IMR-90 (cell line): ENCODE measurements at regions not wholly inside any gene's neighbourhood (a gene's known extent, or its start where the extent isn't known, plus 50 kb on each side); places are given as distances from the start of the nearest gene placed in this dataset.

ENCODE experiments used
- ATAC-seq: fragments of 200-7000 bp; cut with Tn5 transposase; 2 replicates; pipeline ENCODE4 v1.9.1; 2020; ENCODE audit warnings: low read depth, mild to moderate bottlenecking, moderate library complexity
- BruUV-seq: library from RNA; stranded (reverse); fragments of 400-500 nt; replicated peaks from 2 replicates; lab custom pipeline; 2021; lab: Mats Ljungman, UMichigan
- CTCF ChIA-PET: fragments of 300-600 bp; formaldehyde crosslinking; extraction: SDS; loops from one replicate; lab custom pipeline; 2021; ENCODE audit warnings: antibody characterized with exemption; lab: Yijun Ruan, JAX
- POLR2A ChIA-PET: fragments of 300-600 bp; sonication (Branson Sonifier 250); formaldehyde crosslinking; loops from one replicate; lab custom pipeline; 2022; ENCODE audit warnings: antibody characterized with exemption; ENCODE audit not compliant: unreplicated experiment; lab: Charles Lee
- DNase-seq: peaks from one replicate; pipeline ENCODE4 v3.0.0; 2013
- H2AFZ ChIP-seq: replicated peaks from 2 replicates; pipeline ENCODE3; 2013; ENCODE audit warnings: low read length, mild to moderate bottlenecking; ENCODE audit not compliant: poor library complexity
- H2AK5ac ChIP-seq: 2 replicates; pipeline ENCODE4 v1.6.1; 2013; ENCODE audit warnings: low read depth, low read length, inconsistent platforms
- H2AK9ac ChIP-seq: replicated peaks from 2 replicates; pipeline ENCODE3; 2013; ENCODE audit warnings: mild to moderate bottlenecking, low read depth, low read length, moderate library complexity; ENCODE audit not compliant: poor library complexity
- H2BK120ac ChIP-seq: 2 replicates; pipeline ENCODE4 v1.6.1; 2013; ENCODE audit warnings: low read depth, low read length, inconsistent platforms
- H2BK15ac ChIP-seq: 3 replicates; pipeline ENCODE4 v1.6.1; 2013; ENCODE audit warnings: low read depth, low read length, inconsistent platforms
- H2BK20ac ChIP-seq: 2 replicates; pipeline ENCODE4 v1.6.1; 2013; ENCODE audit warnings: low read depth, mild to moderate bottlenecking, inconsistent platforms, low read length, moderate library complexity
- H2BK5ac ChIP-seq: 2 replicates; pipeline ENCODE4 v1.6.1; 2013; ENCODE audit warnings: mild to moderate bottlenecking, low read depth, low read length, inconsistent platforms; ENCODE audit not compliant: poor library complexity, severe bottlenecking
- H3K14ac ChIP-seq: replicated peaks from 2 replicates; pipeline ENCODE4 v1.6.1; 2013; ENCODE audit warnings: low read depth, low read length, inconsistent platforms
- H3K18ac ChIP-seq: 2 replicates; pipeline ENCODE4 v1.6.1; 2013; ENCODE audit warnings: low read depth, low read length, control low read depth
- H3K23ac ChIP-seq: 2 replicates; pipeline ENCODE4 v1.6.1; 2013; ENCODE audit warnings: low read depth, low read length, inconsistent platforms
- H3K27ac ChIP-seq: 2 replicates; pipeline ENCODE4 v1.5.1; 2013; ENCODE audit warnings: mild to moderate bottlenecking, control low read depth, low read length; ENCODE audit not compliant: insufficient read depth
- H3K27me3 ChIP-seq: 2 replicates; pipeline ENCODE4 v1.6.1; 2013; ENCODE audit warnings: low read length; ENCODE audit not compliant: control insufficient read depth, insufficient read depth
- H3K36me3 ChIP-seq: 2 replicates; pipeline ENCODE4 v1.6.1; 2013; ENCODE audit warnings: low read length, mixed read lengths; ENCODE audit not compliant: control insufficient read depth, insufficient read depth
- H3K4ac ChIP-seq: 2 replicates; pipeline ENCODE4 v1.6.1; 2013; ENCODE audit warnings: low read depth, low read length, inconsistent platforms
- H3K4me1 ChIP-seq: 2 replicates; pipeline ENCODE4 v1.6.1; 2013; ENCODE audit warnings: low read length, mixed read lengths; ENCODE audit not compliant: control insufficient read depth, insufficient read depth
- H3K4me2 ChIP-seq: 2 replicates; pipeline ENCODE4 v1.6.1; 2013; ENCODE audit warnings: low read depth, mild to moderate bottlenecking, control low read depth, low read length, moderate library complexity
- H3K4me3 ChIP-seq: 2 replicates; pipeline ENCODE4 v1.5.1; 2013; ENCODE audit warnings: low read depth, mild to moderate bottlenecking, control low read depth, low read length, moderate library complexity; ENCODE audit not compliant: insufficient read depth
- H3K56ac ChIP-seq: 2 replicates; pipeline ENCODE4 v1.6.1; 2013; ENCODE audit warnings: low read length, inconsistent platforms; ENCODE audit not compliant: insufficient read depth; ENCODE audit errors: extremely low read depth
- H3K79me1 ChIP-seq, 2 experiments: 2 replicates each; pipeline ENCODE4 v1.6.1; 2013; ENCODE audit warnings: low read length in 2 of 2, inconsistent platforms in 1 of 2, low read depth in 1 of 2
- H3K9ac ChIP-seq: 2 replicates; pipeline ENCODE4 v1.6.1; 2013; ENCODE audit warnings: low read depth, low read length, control low read depth
- H3K9me1 ChIP-seq: 2 replicates; pipeline ENCODE4 v1.6.1; 2013; ENCODE audit warnings: low read length, inconsistent platforms; ENCODE audit not compliant: insufficient read depth
- H3K9me3 ChIP-seq: 2 replicates; pipeline ENCODE4 v1.6.1; 2013; ENCODE audit warnings: low read length; ENCODE audit not compliant: control insufficient read depth, insufficient read depth
- H4K20me1 ChIP-seq: 2 replicates; pipeline ENCODE4 v1.6.1; 2013; ENCODE audit warnings: low read length, inconsistent platforms; ENCODE audit not compliant: insufficient read depth
- H4K5ac ChIP-seq: 2 replicates; pipeline ENCODE4 v1.6.1; 2013; ENCODE audit warnings: mild to moderate bottlenecking, low read depth, low read length, control low read depth
- H4K8ac ChIP-seq, 2 experiments: 2 replicates each; pipeline ENCODE4 v1.6.1; 2013; ENCODE audit warnings: low read depth in 2 of 2, low read length in 2 of 2, control low read depth in 1 of 2, inconsistent platforms in 1 of 2
- H4K91ac ChIP-seq: 2 replicates; pipeline ENCODE4 v1.6.1; 2013; ENCODE audit warnings: low read depth, low read length, inconsistent platforms; ENCODE audit not compliant: insufficient read depth
- BHLHE40 ChIP-seq: fragments of 150-350 bp; IDR thresholded peaks from 2 replicates; pipeline ENCODE4 v1.6.1; 2016; ENCODE audit warnings: mild to moderate bottlenecking, low read depth, low read length
- CEBPB ChIP-seq: IDR thresholded peaks from 2 replicates; pipeline ENCODE4 v1.6.1; 2012; ENCODE audit warnings: low read depth, low read length, improper control_type of control experiment
- ELK1 ChIP-seq: fragments of 150-350 bp; IDR thresholded peaks from 2 replicates; pipeline ENCODE4 v1.6.1; 2016; ENCODE audit warnings: low read depth, mild to moderate bottlenecking, low read length, moderate library complexity, borderline replicate concordance
- MAFK ChIP-seq: IDR thresholded peaks from 2 replicates; pipeline ENCODE4 v1.6.1; 2012; ENCODE audit warnings: low read depth, low read length, improper control_type of control experiment
- MAZ ChIP-seq: IDR thresholded peaks from 2 replicates; pipeline ENCODE4 v1.6.1; 2012; ENCODE audit warnings: low read depth, mild to moderate bottlenecking, low read length, improper control_type of control experiment, moderate library complexity, borderline replicate concordance
- MXI1 ChIP-seq: IDR thresholded peaks from 2 replicates; pipeline ENCODE4 v1.6.1; 2012; ENCODE audit warnings: low read depth, mild to moderate bottlenecking, low read length, moderate library complexity, borderline replicate concordance
- POLR2A ChIP-seq: IDR thresholded peaks from 2 replicates; pipeline ENCODE4 v1.6.1; 2012; ENCODE audit warnings: mild to moderate bottlenecking, low read depth, low read length
- RAD21 ChIP-seq: IDR thresholded peaks from 2 replicates; pipeline ENCODE4 v1.6.1; 2012; ENCODE audit warnings: low read length, improper control_type of control experiment
- RCOR1 ChIP-seq: IDR thresholded peaks from 2 replicates; pipeline ENCODE4 v1.6.1; 2012; ENCODE audit warnings: mild to moderate bottlenecking, low read length, improper control_type of control experiment; ENCODE audit not compliant: insufficient replicate concordance
- SMC3 ChIP-seq: fragments of 150-350 bp; IDR thresholded peaks from 2 replicates; pipeline ENCODE4 v1.6.1; 2016; ENCODE audit warnings: low read depth, mild to moderate bottlenecking, antibody characterized with exemption, low read length, moderate library complexity
- USF2 ChIP-seq: fragments of 150-350 bp; IDR thresholded peaks from 2 replicates; pipeline ENCODE4 v1.6.1; 2017; ENCODE audit warnings: mild to moderate bottlenecking, antibody characterized with exemption, low read length, low read depth
- WGBS, 2 experiments: methylation state at CpG; one replicate each; pipeline versions ENCODE4 v1.1.5 to v1.1.7; 2013; ENCODE audit warnings: missing lambda C conversion rate in 2 of 2; ENCODE audit not compliant: insufficient read length in 1 of 2; ENCODE audit errors: extremely low coverage in 2 of 2; 5-methylcytosine and 5-hydroxymethylcytosine counted together
- dilution Hi-C: fragments of 300-500 bp; cut with HindIII; formaldehyde crosslinking; loops from one replicate; pipeline ENCODE4 v1.14.3; 2018; ENCODE audit warnings: low sequenced_read_pairs; ENCODE audit not compliant: unreplicated experiment
- in situ Hi-C: fragments of 300-500 bp; cut with MboI; formaldehyde crosslinking; loops from 3 replicates; pipeline ENCODE4 v1.14.3; 2019; ENCODE audit warnings: low sequenced_read_pairs, inconsistent platforms, mixed read lengths
- intact Hi-C: fragments of 100-400 bp; cut with micrococcal nuclease; formaldehyde crosslinking; loops from 2 replicates; pipeline ENCODE4 v1.10.0; 2022

- no peak for TF ChIP-seq RAD21
- no peak for TF ChIP-seq CEBPB
- TF ChIP-seq RCOR1: no peak
- no peak for TF ChIP-seq BHLHE40
- TF ChIP-seq ELK1: no peak
- TF ChIP-seq MAZ: no peak
- TF ChIP-seq MAFK: no peak
- no peak for TF ChIP-seq POLR2A
- no peak for TF ChIP-seq SMC3
- no peak for TF ChIP-seq USF2
- TF ChIP-seq MXI1: no peak
- Histone ChIP-seq H2BK5ac (no peak overlapping the region), H3K23ac (no peak overlapping the region), H3K79me1 (no peaks in the 10 kb centered on the region), H2BK15ac (no peak overlapping the region), H2BK120ac (no peak overlapping the region), H2AK5ac (no peak overlapping the region), H3K4me2 (no peak overlapping the region), H3K4ac (no peak overlapping the region), H4K91ac (no peak overlapping the region), H4K20me1 (no peaks in the 10 kb centered on the region), H3K9me1 (no peaks in the 10 kb centered on the region), H3K36me3 (no peaks in the 10 kb centered on the region), H3K14ac (no peak overlapping the region), H2BK20ac (no peak overlapping the region), H3K27ac (no peak overlapping the region), H2AFZ (no peak overlapping the region), H3K4me1 (no peaks in the 10 kb centered on the region), H4K5ac (no peak overlapping the region), H4K8ac (no peak overlapping the region), H3K9ac (no peak overlapping the region), H3K9me3 (peaks cover 16% of the 10 kb centered on the region), H3K27me3 (no peaks in the 10 kb centered on the region), H3K56ac (no peak overlapping the region), H3K4me3 (no peak overlapping the region), H2AK9ac (no peak overlapping the region), H3K18ac (no peak overlapping the region)
- DNase-seq: no peak
- intact Hi-C loops (no loop called here), dilution Hi-C loops (no loop called here), in situ Hi-C loops (no loop called here)
- no CpG with 5 or more reads among the region's 4 CpGs for WGBS, 2 experiments
- ATAC-seq: no peak
- POLR2A ChIA-PET: no interaction called here
- CTCF ChIA-PET: interaction anchor here (0.6 kb wide), 1 partner anchor 213 kb away, joined by 3 read pairs; no protein-coding TSS in a partner anchor
- BruUV-seq: no TSS peak
Measured at GRCh38 chr2:208970070-208970469, 453.8 kb upstream of the MAP2 start.
